Fibroblast of villous mesenchyme (primary cell): ENCODE measurements at regions not wholly inside any gene's neighbourhood (a gene's known extent, or its start where the extent isn't known, plus 50 kb on each side); places are given as distances from the start of the nearest gene placed in this dataset.
A peak's percentile ranks its signal among the peaks of the same experiment; 100 is the strongest.

Source experiments
- DNase-seq: peaks from one replicate; pipeline ENCODE4 v3.0.0-alpha.2; 2010; ENCODE audit warnings: low read depth
- H3K4me3 ChIP-seq: 2 replicates; pipeline ENCODE4 v1.5.1; 2011; ENCODE audit warnings: low read depth, mild to moderate bottlenecking, low read length
- CTCF ChIP-seq: IDR thresholded peaks from 2 replicates; pipeline ENCODE4 v1.5.1; 2012; ENCODE audit warnings: low read depth, mild to moderate bottlenecking, low read length; ENCODE audit not compliant: insufficient read depth

GRCh38 chr14:80356413-80356812 lies 145.1 kb upstream of the DIO2 start:
- TF ChIP-seq CTCF = peak; percentile 59
- DNase-seq = peak; percentile 10
- H3K4me3 ChIP-seq = no peak overlapping the region

GRCh38 chr14:80354860-80355581 lies 143.7 kb upstream of the DIO2 start:
- no peak for TF ChIP-seq CTCF
- DNase-seq = no peak
- no peak overlapping the region for H3K4me3 ChIP-seq

- TF ChIP-seq CTCF = no peak
- DNase-seq = no peak
- no peak overlapping the region for H3K4me3 ChIP-seq
These were observed 141.2 kb upstream of the DIO2 start for GRCh38 chr14:80352471-80352870.

GRCh38 chr14:80350707-80351106 lies 139.4 kb upstream of the DIO2 start:
- DNase-seq = no peak
- H3K4me3 ChIP-seq = no peak overlapping the region
- no peak for TF ChIP-seq CTCF

GRCh38 chr14:80346395-80346794 lies 135.1 kb upstream of the DIO2 start:
- no peak overlapping the region for H3K4me3 ChIP-seq
- TF ChIP-seq CTCF = no peak
- no peak for DNase-seq

- DNase-seq = no peak
- no peak for TF ChIP-seq CTCF
- no peak overlapping the region for H3K4me3 ChIP-seq
These were observed 132.9 kb upstream of the DIO2 start for GRCh38 chr14:80344208-80344607.

- no peak for TF ChIP-seq CTCF
- no peak overlapping the region for H3K4me3 ChIP-seq
- no peak for DNase-seq
These were observed 125.4 kb upstream of the DIO2 start for GRCh38 chr14:80336608-80337106.
